ENCODE measurements at regions not wholly inside any gene's neighbourhood (a gene's known extent, or its start where the extent isn't known, plus 50 kb on each side); places are given as distances from the start of the nearest gene placed in this dataset.

DNA sequence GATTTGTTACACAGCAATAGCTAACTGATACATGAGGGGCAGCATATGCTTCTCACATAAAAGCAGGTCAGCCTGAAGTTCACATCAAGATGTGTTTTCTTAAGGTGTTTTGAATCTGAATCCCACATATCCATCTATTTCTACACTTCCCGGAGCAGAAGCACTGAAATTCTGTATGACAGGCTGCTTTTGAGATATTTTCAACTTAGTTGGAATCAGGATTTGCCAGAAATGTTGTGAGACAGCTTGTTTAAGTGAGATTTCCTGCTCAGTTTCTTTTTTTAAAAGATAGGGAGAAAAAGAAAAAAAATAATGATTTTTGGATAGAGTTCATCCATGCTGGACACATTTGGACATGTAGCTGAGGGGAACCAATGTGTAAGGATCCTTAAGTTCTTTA lies 501.5 kb upstream of the CELF4 start:
- TF ChIP-seq, protein P1, sequence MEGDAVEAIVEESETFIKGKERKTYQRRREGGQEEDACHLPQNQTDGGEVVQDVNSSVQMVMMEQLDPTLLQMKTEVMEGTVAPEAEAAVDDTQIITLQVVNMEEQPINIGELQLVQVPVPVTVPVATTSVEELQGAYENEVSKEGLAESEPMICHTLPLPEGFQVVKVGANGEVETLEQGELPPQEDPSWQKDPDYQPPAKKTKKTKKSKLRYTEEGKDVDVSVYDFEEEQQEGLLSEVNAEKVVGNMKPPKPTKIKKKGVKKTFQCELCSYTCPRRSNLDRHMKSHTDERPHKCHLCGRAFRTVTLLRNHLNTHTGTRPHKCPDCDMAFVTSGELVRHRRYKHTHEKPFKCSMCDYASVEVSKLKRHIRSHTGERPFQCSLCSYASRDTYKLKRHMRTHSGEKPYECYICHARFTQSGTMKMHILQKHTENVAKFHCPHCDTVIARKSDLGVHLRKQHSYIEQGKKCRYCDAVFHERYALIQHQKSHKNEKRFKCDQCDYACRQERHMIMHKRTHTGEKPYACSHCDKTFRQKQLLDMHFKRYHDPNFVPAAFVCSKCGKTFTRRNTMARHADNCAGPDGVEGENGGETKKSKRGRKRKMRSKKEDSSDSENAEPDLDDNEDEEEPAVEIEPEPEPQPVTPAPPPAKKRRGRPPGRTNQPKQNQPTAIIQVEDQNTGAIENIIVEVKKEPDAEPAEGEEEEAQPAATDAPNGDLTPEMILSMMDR (IDR thresholded peaks at IDR 0.05; ENCODE audit: low read depth, low read length, poor library complexity, severe bottlenecking): no peak
- no peak for TF ChIP-seq EZH2phosphoT487 (IDR thresholded peaks at IDR 0.05; ENCODE audit: borderline replicate concordance, low read length)

Measured in DOHH2 (cell line).